ENCODE measurements at regions not wholly inside any gene's neighbourhood (a gene's known extent, or its start where the extent isn't known, plus 50 kb on each side); places are given as distances from the start of the nearest gene placed in this dataset.
A peak's percentile ranks its signal among the peaks of the same experiment; 100 is the strongest.
"Not testable (repeated sequence)": the region's sequence is repeated elsewhere in the genome, so short reads cannot be mapped to it uniquely, and the experiment has no call there.

DNA sequence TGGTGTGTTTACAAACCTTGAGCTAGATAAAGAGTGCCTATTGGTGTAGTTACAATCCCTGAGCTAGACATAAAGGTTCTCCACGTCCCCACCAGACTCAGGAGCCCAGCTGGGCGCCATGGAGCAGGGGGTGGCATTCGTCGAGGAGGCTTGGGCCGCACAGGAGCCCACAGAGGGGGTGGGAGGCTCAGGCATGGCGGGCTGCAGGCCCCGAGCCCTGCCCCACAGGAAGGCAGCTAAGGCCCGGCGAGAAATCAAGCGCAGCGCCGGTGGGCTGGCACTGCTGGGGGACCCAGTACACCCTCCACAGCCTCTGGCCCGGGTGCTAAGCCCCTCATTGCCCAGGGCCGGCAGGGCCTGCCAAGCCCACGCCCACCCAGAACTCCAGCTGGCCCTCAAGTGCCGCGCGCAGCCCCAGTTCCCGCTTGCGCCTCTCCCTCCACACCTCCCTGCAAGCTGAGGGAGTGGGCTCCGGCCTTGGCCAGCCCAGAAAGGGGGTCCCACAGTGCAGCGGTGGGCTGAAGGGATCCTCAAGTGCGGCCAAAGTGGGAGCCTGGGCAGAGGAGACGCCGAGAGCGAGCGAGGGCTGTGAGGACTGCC is 562.1 kb upstream of the LUZP2 start:
- DNase-seq (ENCODE audit: low read depth, low spot score): not testable (repeated sequence)

- not testable (repeated sequence) for DNase-seq (ENCODE audit: low read depth, low spot score)
Observed at GRCh38 chr11:23942117-23942815, 554.6 kb upstream of the LUZP2 start.

- no peak for DNase-seq (ENCODE audit: low read depth, low spot score)
Observed at GRCh38 chr11:23944923-23945322, 551.9 kb upstream of the LUZP2 start.

GRCh38 chr11:23947883-23948282 is 549.0 kb upstream of the LUZP2 start:
- no peak for DNase-seq (ENCODE audit: low read depth, low spot score)

- no peak for DNase-seq (ENCODE audit: low read depth, low spot score)
Observed at GRCh38 chr11:23948851-23949250, 548.0 kb upstream of the LUZP2 start.

DNA sequence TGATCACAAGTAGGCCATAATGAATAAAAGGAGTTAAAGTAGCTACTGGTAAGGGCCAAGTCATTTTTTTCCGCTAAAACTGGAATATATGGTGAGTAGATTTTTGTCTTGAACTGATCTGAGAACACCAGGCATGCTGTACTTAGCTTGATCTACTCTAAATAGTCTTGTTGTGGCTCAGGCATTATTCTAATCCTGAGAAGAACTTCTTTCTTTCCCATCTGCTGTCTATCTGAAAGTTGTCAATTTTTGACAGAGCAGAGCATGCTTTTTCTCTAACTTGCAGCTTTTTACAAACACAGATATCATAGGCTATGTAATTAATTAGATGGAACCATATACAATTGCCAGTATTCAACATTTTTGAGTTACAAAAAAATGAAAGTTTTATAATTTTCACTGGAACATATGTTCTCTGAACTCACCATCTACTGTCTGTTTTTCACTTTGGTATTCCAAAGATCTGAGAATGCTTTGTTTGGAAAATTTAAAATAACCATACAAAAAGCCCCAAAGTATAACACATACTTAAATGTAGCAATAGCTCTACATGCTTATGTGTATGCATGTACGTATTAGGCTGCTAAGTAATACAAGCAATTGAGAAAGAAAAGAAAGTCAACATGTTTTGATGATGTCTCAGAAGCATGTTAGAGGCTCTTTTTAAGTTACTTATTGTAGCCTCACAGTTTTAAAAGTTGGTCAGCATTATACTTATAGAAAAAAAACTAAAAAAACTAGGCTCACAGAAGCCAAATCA is 542.7 kb upstream of the LUZP2 start:
- no peak for DNase-seq (ENCODE audit: low read depth, low spot score)

DNA sequence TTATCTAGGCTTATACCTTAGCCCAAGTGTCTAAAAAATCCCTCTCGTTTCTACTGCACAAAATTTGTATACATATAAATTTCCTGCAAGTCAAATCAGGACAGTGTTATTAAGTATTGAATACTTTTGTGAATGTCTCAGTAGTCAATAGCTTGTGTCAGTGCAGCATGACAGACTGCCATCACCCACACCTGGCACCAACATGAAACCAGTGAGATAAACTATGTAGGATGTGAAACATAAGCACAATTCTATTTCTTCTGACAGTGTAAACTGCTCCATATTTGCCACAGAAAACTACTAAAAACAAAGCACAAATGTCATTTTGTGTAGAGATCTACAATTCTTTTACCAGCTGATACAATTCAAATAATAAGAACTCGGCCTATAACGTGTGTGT is 542.1 kb upstream of the LUZP2 start:
- DNase-seq (ENCODE audit: low read depth, low spot score): no peak

- no peak for DNase-seq (ENCODE audit: low read depth, low spot score)
Observed at GRCh38 chr11:23956586-23956985, 540.3 kb upstream of the LUZP2 start.

- no peak for DNase-seq (ENCODE audit: low read depth, low spot score)
Observed at GRCh38 chr11:23957314-23957713, 539.5 kb upstream of the LUZP2 start.

- DNase-seq (ENCODE audit: low read depth, low spot score): no peak
Observed at GRCh38 chr11:23959462-23959861, 537.4 kb upstream of the LUZP2 start.

DNA sequence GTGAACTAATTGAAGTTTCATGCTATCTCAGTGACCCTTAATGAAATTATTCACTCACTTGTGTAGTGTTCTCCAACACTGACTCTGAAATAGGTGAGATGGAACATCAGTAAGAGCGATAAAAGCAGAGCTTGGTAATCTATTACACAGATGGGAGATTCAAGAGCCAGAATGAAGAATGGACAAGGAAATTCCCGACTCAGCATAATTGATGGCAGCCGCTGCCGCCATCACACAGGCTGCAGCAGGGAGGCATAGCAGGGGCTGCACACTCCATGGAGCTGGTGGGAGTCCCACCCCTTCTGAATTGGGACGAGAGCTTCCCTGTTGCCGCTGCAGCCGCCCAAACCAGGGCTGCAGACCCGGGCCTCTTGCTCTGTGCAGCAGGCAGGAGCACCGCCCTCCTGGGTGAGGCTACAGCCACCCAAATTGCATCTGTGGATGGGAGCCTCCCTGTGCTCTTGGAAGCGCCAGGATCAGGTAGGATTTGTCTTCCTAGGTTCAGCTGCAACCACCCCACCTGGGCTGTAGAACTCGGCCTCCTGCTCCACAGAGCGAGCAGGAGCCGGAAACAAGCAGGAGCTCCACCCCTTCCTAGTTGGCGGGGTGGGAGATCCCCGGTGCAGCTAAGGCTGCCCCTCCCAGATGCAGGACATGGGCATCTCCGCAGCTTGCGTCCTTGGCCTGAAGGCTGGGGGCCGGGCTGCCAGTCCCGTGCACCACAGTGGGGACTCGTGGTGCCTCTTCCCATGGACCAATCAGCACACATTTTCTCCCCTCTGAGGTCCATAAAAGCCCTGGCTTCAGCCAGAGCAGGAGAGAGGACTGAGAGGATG is 535.1 kb upstream of the LUZP2 start:
- DNase-seq (ENCODE audit: low read depth, low spot score): no peak

DNA sequence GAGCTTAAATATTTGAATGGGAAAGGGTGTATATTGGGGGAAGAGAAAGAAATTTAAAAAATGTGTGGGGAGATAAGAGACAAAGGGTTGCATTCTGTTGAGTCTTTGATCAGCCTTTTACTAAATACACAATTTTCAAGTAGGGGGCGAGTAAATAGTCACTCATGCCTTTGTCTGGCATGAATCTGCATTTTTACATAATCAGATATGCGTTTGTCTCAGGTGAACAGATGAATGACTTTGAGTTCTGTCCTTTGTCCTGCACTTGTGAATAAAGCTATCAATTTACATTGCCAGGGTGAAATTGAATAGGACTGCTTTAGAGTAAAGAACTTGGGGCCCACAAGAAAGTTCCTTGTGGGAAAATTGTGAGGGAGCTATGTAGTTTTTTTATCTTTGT is 523.6 kb upstream of the LUZP2 start:
- DNase-seq (ENCODE audit: low read depth, low spot score): peak; percentile 30

- DNase-seq (ENCODE audit: low read depth, low spot score): no peak
Observed at GRCh38 chr11:23974051-23974450, 522.8 kb upstream of the LUZP2 start.

- no peak for DNase-seq (ENCODE audit: low read depth, low spot score)
Observed at GRCh38 chr11:23974601-23975000, 522.3 kb upstream of the LUZP2 start.

- DNase-seq (ENCODE audit: low read depth, low spot score): no peak
Observed at GRCh38 chr11:23976426-23976825, 520.4 kb upstream of the LUZP2 start.

GRCh38 chr11:23976841-23977271 is 520.0 kb upstream of the LUZP2 start:
- no peak for DNase-seq (ENCODE audit: low read depth, low spot score)

GRCh38 chr11:23988381-23989006 is 508.4 kb upstream of the LUZP2 start:
- DNase-seq (ENCODE audit: low read depth, low spot score): no peak

DNA sequence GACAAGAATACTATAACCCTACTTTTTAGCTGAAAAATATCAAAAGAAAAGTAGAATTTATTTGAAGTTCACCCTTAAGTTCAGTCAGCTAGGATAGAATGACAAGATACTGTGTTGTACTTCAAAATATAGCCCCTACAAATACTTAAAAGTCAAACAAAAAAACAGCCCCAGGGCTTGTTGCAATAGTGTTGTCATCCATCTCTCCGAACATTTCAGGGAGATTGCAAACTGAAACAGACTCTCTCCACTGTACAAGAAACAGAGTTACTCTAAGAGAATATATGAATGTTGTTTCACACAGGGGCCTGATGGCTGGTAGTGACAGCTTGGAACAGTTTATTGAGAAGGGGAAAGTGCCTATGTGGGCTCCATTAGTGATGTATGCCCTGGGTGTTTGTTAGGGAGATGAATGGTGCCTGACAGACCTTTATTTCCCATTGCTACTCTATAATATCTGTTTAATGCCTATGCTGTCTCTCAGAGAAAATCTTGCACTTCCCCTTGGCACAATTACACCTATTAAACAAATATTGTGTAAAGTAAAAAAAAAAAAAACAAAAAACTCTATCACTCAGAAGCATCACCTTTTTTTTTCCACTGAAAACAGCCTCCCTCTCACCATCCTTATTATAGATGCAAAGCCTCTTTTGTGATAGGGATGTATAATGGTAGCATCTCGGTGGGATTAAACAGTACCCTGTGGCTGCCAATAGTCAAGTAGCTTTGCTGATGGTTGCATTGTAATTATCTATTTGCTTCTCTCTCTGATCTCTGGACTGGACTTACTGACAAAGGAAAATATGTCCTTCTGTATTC is 506.3 kb upstream of the LUZP2 start:
- DNase-seq (ENCODE audit: low read depth, low spot score): no peak

DNA sequence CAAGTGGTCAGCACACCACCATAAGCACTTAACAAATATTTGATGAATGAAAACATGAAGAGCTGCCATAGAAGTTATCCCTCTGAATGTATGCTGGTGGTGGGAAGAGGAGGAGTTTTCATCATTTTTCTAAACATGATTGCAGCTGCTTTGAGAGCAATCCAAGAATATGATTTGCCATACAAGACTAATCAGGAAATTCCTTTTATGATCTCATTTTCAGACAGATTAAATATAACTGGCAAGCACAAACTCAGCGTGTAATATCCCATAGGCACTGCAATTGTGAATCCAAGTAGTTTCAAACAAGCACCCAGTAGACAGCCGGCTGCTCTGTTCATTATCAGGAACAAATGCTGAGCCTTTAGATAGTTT is 505.7 kb upstream of the LUZP2 start:
- DNase-seq (ENCODE audit: low read depth, low spot score): no peak

DNA sequence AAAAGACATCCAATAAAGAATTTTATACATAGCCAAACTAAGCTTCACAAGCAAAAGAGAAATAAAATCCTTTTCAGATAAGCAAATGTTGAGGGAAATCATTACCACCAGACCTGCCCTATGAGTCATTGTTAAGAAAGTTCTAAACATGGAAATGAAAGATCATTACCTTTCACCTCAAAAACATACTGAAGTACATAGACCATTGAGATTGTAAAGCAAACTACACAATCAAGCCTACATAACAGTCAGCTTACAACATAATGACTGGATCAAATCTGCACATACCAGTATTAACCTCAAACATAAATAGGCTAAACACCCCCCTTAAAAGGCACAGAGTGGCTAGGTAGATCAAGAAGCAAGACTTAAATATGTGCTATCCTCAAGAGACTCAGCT is 501.0 kb upstream of the LUZP2 start:
- no peak for DNase-seq (ENCODE audit: low read depth, low spot score)

GRCh38 chr11:23997356-23997755 is 499.5 kb upstream of the LUZP2 start:
- no peak for DNase-seq (ENCODE audit: low read depth, low spot score)
